ENCODE measurements at regions not wholly inside any gene's neighbourhood (a gene's known extent, or its start where the extent isn't known, plus 50 kb on each side); places are given as distances from the start of the nearest gene placed in this dataset.
"Not testable (repeated sequence)": the region's sequence is repeated elsewhere in the genome, so short reads cannot be mapped to it uniquely, and the experiment has no call there.

GRCh38 chr20:12847872-12848271 is 160.9 kb upstream of the SPTLC3 start:
- no peak for DNase-seq

GRCh38 chr20:12849225-12849910 is 159.4 kb upstream of the SPTLC3 start:
- DNase-seq: no peak

GRCh38 chr20:12857643-12858042 is 151.1 kb upstream of the SPTLC3 start:
- not testable (repeated sequence) for DNase-seq

- no peak for DNase-seq
Observed at GRCh38 chr20:12860619-12861247, 148.0 kb upstream of the SPTLC3 start.

- DNase-seq: no peak
Observed at GRCh38 chr20:12869669-12870068, 139.1 kb upstream of the SPTLC3 start.

- no peak for DNase-seq
Observed at GRCh38 chr20:12870588-12870987, 138.2 kb upstream of the SPTLC3 start.

GRCh38 chr20:12874933-12875332 is 133.8 kb upstream of the SPTLC3 start:
- no peak for DNase-seq

GRCh38 chr20:12875510-12875909 is 133.3 kb upstream of the SPTLC3 start:
- no peak for DNase-seq

GRCh38 chr20:12882832-12883506 is 125.8 kb upstream of the SPTLC3 start:
- no peak for DNase-seq

GRCh38 chr20:12883507-12883885 is 125.3 kb upstream of the SPTLC3 start:
- DNase-seq: no peak

GRCh38 chr20:12886618-12887363 is 122.0 kb upstream of the SPTLC3 start:
- DNase-seq: no peak

- DNase-seq: no peak
Observed at GRCh38 chr20:12891643-12892042, 117.1 kb upstream of the SPTLC3 start.

GRCh38 chr20:12893019-12893418 is 115.8 kb upstream of the SPTLC3 start:
- no peak for DNase-seq

GRCh38 chr20:12893653-12894052 is 115.1 kb upstream of the SPTLC3 start:
- no peak for DNase-seq

GRCh38 chr20:12894089-12894488 is 114.7 kb upstream of the SPTLC3 start:
- DNase-seq: no peak

- no peak for DNase-seq
Observed at GRCh38 chr20:12896180-12896579, 112.6 kb upstream of the SPTLC3 start.

- DNase-seq: no peak
Observed at GRCh38 chr20:12902992-12903391, 105.8 kb upstream of the SPTLC3 start.

- DNase-seq: no peak
Observed at GRCh38 chr20:12906361-12906760, 102.4 kb upstream of the SPTLC3 start.

- DNase-seq: no peak
Observed at GRCh38 chr20:12911372-12911771, 97.4 kb upstream of the SPTLC3 start.

- DNase-seq: no peak
Observed at GRCh38 chr20:12913781-12914443, 94.9 kb upstream of the SPTLC3 start.

- DNase-seq: no peak
Observed at GRCh38 chr20:12914804-12915203, 94.0 kb upstream of the SPTLC3 start.

GRCh38 chr20:12916699-12917098 is 92.1 kb upstream of the SPTLC3 start:
- no peak for DNase-seq

GRCh38 chr20:12924126-12924525 is 84.6 kb upstream of the SPTLC3 start:
- DNase-seq: no peak

Measured in inflammatory macrophage treated with lipopolysaccharide for 4 hours (primary cell).